HCT116 (cell line): ENCODE measurements at regions not wholly inside any gene's neighbourhood (a gene's known extent, or its start where the extent isn't known, plus 50 kb on each side); places are given as distances from the start of the nearest gene placed in this dataset.

Experiments used
- ATAC-seq: fragments of 200-7000 bp; cut with Tn5 transposase; 2 replicates; pipeline ENCODE4 v1.9.1; 2020; ENCODE audit warnings: mild to moderate bottlenecking, moderate library complexity
- BruUV-seq: library from RNA; stranded (reverse); fragments of 400-500 nt; replicated peaks from 2 replicates; lab custom pipeline; 2021; lab: Mats Ljungman, UMichigan
- CTCF ChIA-PET: fragments of 300-600 bp; sonication (Branson Sonifier 250); formaldehyde crosslinking; loops from one replicate; lab custom pipeline; 2021; ENCODE audit warnings: antibody characterized with exemption; lab: Charles Lee
- POLR2A ChIA-PET: fragments of 300-600, 350-600 bp; sonication (Branson Sonifier 250); formaldehyde crosslinking; loops from one replicate; lab custom pipeline; 2021; ENCODE audit warnings: antibody characterized with exemption; lab: Charles Lee
- RAD21 ChIA-PET, 2 experiments: fragments of 300-600 bp; sonication (Branson Sonifier 250); formaldehyde crosslinking; loops; one replicate each; lab custom pipeline; 2023; ENCODE audit warnings: low total read pairs in 2 of 2; ENCODE audit not compliant: uncharacterized antibody in 2 of 2, unreplicated experiment in 2 of 2, low non-redundant PET in 1 of 2; lab: Charles Lee
- DNase-seq: peaks from one replicate; pipeline ENCODE4 v3.0.0-alpha.2; 2010; ENCODE audit warnings: low read depth, low spot score
- H2AFZ ChIP-seq: fragments of 200-600 bp; shearing (Covaris generic), sonication (generic); 2 replicates; pipeline ENCODE4 v1.6.1; 2017; ENCODE audit warnings: low read depth, mixed run types, mixed read lengths, antibody characterized with exemption, low read length; ENCODE audit not compliant: poor library complexity, severe bottlenecking
- H3K27ac ChIP-seq: 2 replicates; pipeline ENCODE4 v1.5.1; 2012; ENCODE audit warnings: low read depth, low read length
- H3K27me3 ChIP-seq: fragments of 200-600 bp; sonication (generic); 2 replicates; pipeline ENCODE4 v1.6.1; 2016; ENCODE audit warnings: mixed run types, low read length, mixed read lengths; ENCODE audit not compliant: insufficient read depth
- H3K36me3 ChIP-seq, 2 experiments: fragments of 200-500 bp in 1 of 2; fragments of 200-600 bp in 1 of 2; sonication (Bioruptor generic) in 1 of 2; sonication (generic) in 1 of 2; 2 replicates each; pipeline versions ENCODE4 v1.5.1 to v1.6.1; 2014 to 2016; ENCODE audit warnings: low read length in 2 of 2, inconsistent platforms in 1 of 2, mixed read lengths in 1 of 2, mixed run types in 1 of 2; ENCODE audit not compliant: insufficient read depth in 2 of 2, control insufficient read depth in 1 of 2
- H3K4me1 ChIP-seq, 2 experiments: fragments of 200-600 bp in 1 of 2; sonication (generic) in 1 of 2; 2 replicates each; pipeline versions ENCODE4 v1.5.1 to v1.6.1; 2012 to 2017; ENCODE audit warnings: low read length in 2 of 2, inconsistent platforms in 1 of 2, mild to moderate bottlenecking in 1 of 2, mixed read lengths in 1 of 2, mixed run types in 1 of 2, moderate library complexity in 1 of 2; ENCODE audit not compliant: insufficient read depth in 2 of 2, control insufficient read depth in 1 of 2
- H3K4me2 ChIP-seq: fragments of 200-600 bp; sonication (generic); 2 replicates; pipeline ENCODE4 v1.6.1; 2017; ENCODE audit warnings: mixed run types, low read length, mixed read lengths
- H3K4me3 ChIP-seq, 2 experiments: fragments of 200-600 bp in 1 of 2; sonication (generic) in 1 of 2; replicated peaks in 1 of 2; 2 replicates each; pipeline ENCODE4 v1.5.1; 2011 to 2016; ENCODE audit warnings: low read length in 2 of 2, control low read depth in 1 of 2, low read depth in 1 of 2, mild to moderate bottlenecking in 1 of 2, mixed read lengths in 1 of 2, mixed run types in 1 of 2
- H3K79me2 ChIP-seq: fragments of 200-600 bp; sonication (generic); 2 replicates; pipeline ENCODE4 v1.6.1; 2017; ENCODE audit warnings: mild to moderate bottlenecking, mixed run types, low read length, moderate library complexity, mixed read lengths; ENCODE audit not compliant: insufficient read depth
- H3K9ac ChIP-seq: fragments of 200-600 bp; sonication (generic); 2 replicates; pipeline ENCODE4 v1.6.1; 2016; ENCODE audit warnings: low read length, mixed read lengths
- H3K9me2 ChIP-seq: fragments of 200-600 bp; sonication (generic), shearing (Covaris generic); 2 replicates; pipeline ENCODE4 v1.6.1; 2017; ENCODE audit warnings: mixed run types, mild to moderate bottlenecking, moderate library complexity; ENCODE audit not compliant: insufficient read depth
- H3K9me3 ChIP-seq, 2 experiments: fragments of 200-500 bp in 1 of 2; fragments of 200-600 bp in 1 of 2; sonication (Bioruptor generic) in 1 of 2; sonication (generic) in 1 of 2; 2 replicates each; pipeline ENCODE4 v1.6.1; 2014 to 2017; ENCODE audit warnings: low read length in 2 of 2, mixed read lengths in 2 of 2, inconsistent platforms in 1 of 2, low read depth in 1 of 2, mild to moderate bottlenecking in 1 of 2, mixed run types in 1 of 2, moderate library complexity in 1 of 2; ENCODE audit not compliant: control insufficient read depth in 1 of 2, insufficient read depth in 1 of 2
- H4K20me1 ChIP-seq: fragments of 200-600 bp; sonication (generic), shearing (Covaris generic); 2 replicates; pipeline ENCODE4 v1.6.1; 2017; ENCODE audit warnings: mixed run types, mild to moderate bottlenecking, moderate library complexity; ENCODE audit not compliant: insufficient read depth
- ELF1 ChIP-seq: IDR thresholded peaks from 2 replicates; pipeline ENCODE4 v1.6.1; 2012; ENCODE audit warnings: low read depth, borderline replicate concordance
- EZH2phosphoT487 ChIP-seq: fragments of 200-600 bp; IDR thresholded peaks from 2 replicates; pipeline ENCODE4 v1.6.1; 2018; ENCODE audit warnings: antibody characterized with exemption, borderline replicate concordance
- JUND ChIP-seq: IDR thresholded peaks from 2 replicates; pipeline ENCODE4 v1.6.1; 2012
- POLR2AphosphoS5 ChIP-seq: IDR thresholded peaks from 2 replicates; pipeline ENCODE4 v1.6.1; 2011; ENCODE audit warnings: mild to moderate bottlenecking, low read depth, low read length, moderate library complexity
- REST ChIP-seq: IDR thresholded peaks from 2 replicates; pipeline ENCODE4 v1.6.1; 2012; ENCODE audit warnings: low read depth
- SIN3A ChIP-seq: IDR thresholded peaks from 2 replicates; pipeline ENCODE4 v1.6.1; 2012; ENCODE audit warnings: low read depth
- YY1 ChIP-seq: IDR thresholded peaks from 2 replicates; pipeline ENCODE4 v1.6.1; 2011; ENCODE audit warnings: low read length, low read depth, moderate library complexity, mild to moderate bottlenecking; ENCODE audit not compliant: insufficient replicate concordance; ENCODE audit errors: extremely low read depth
- intact Hi-C: fragments of 100-400 bp; cut with micrococcal nuclease; formaldehyde crosslinking; loops from 2 replicates; pipeline ENCODE4 v1.10.0; 2022

- CTCF ChIA-PET, result no interaction called here
- Histone ChIP-seq H2AFZ (no peak overlapping the region), H3K4me2 (no peak overlapping the region), H3K4me3 (no peak overlapping the region), H3K27ac (no peak overlapping the region), H3K9ac (no peak overlapping the region), H3K9me2 (no peaks in the 10 kb centered on the region), H3K27me3 (no peaks in the 10 kb centered on the region), H3K9me3 (peaks cover 17 to 20% of the 10 kb centered on the region in 2 experiments; a peak in 2 of 4 replicates), H3K79me2 (no peaks in the 10 kb centered on the region), H3K36me3 (no peaks in the 10 kb centered on the region), H4K20me1 (no peaks in the 10 kb centered on the region), H3K4me1 (no peaks in the 10 kb centered on the region)
- no peak for TF ChIP-seq SIN3A
- BruUV-seq, result no TSS peak
- no peak for ATAC-seq
- intact Hi-C loops, result no loop called here
- POLR2A ChIA-PET, result no interaction called here
- no peak for DNase-seq
- RAD21 ChIA-PET, result no interaction called here
These were observed 825.3 kb upstream of the FLRT2 start for GRCh38 chr14:84704601-84705000.

GRCh38 chr14:84707830-84708229 is 822.1 kb upstream of the FLRT2 start:
- no peak overlapping the region for H3K9ac ChIP-seq
- peaks cover 10 to 26% of the 10 kb centered on the region in 2 experiments; a peak in 3 of 4 replicates for H3K9me3 ChIP-seq
- ATAC-seq (no peak), DNase-seq (no peak)
- POLR2A ChIA-PET, result no interaction called here
- no peaks in the 10 kb centered on the region for H3K9me2 ChIP-seq
- CTCF ChIA-PET, result no interaction called here
- no peak overlapping the region for H3K27ac ChIP-seq
- H3K4me3 ChIP-seq, result no peak overlapping the region
- no TSS peak for BruUV-seq
- H4K20me1 ChIP-seq, result no peaks in the 10 kb centered on the region
- TF ChIP-seq YY1 (no peak), REST (no peak), POLR2AphosphoS5 (no peak), EZH2phosphoT487 (no peak), JUND (no peak), ELF1 (no peak)
- no peaks in the 10 kb centered on the region for H3K4me1 ChIP-seq
- RAD21 ChIA-PET, result no interaction called here
- no peaks in the 10 kb centered on the region for H3K36me3 ChIP-seq
- H3K79me2 ChIP-seq, result no peaks in the 10 kb centered on the region
- intact Hi-C loops, result no loop called here
- H3K4me2 ChIP-seq, result no peak overlapping the region
- no peak overlapping the region for H2AFZ ChIP-seq
- H3K27me3 ChIP-seq, result no peaks in the 10 kb centered on the region
